Heart right ventricle (tissue), 16 donors: ENCODE measurements at regions not wholly inside any gene's neighbourhood (a gene's known extent, or its start where the extent isn't known, plus 50 kb on each side); places are given as distances from the start of the nearest gene placed in this dataset.

ENCODE experiments used
- ATAC-seq, 8 donors: fragments of 200-7000 bp; cut with Tn5 transposase; one replicate each; pipeline ENCODE4 v1.9.1; 2020; ENCODE audit warnings: mild to moderate bottlenecking in 8 of 8, moderate library complexity in 8 of 8, moderate number of reproducible peaks in 1 of 8
- DNase-seq, 2 donors: peaks; one replicate each; pipeline ENCODE4 v3.0.0-alpha.2; 2020
- H3K27ac ChIP-seq, 10 donors: fragments of 200-600 bp; sonication (generic) in 2 of 10; one replicate each; pipeline versions ENCODE4 v1.5.0 to v1.8.0; 2020 to 2022; ENCODE audit warnings: mild to moderate bottlenecking in 3 of 10
- H3K27me3 ChIP-seq, 7 donors: fragments of 200-600 bp; one replicate each; pipeline ENCODE4 v1.8.0; 2021 to 2022; ENCODE audit warnings: mild to moderate bottlenecking in 2 of 7
- H3K36me3 ChIP-seq, 9 donors: fragments of 200-600 bp; sonication (generic) in 1 of 9; one replicate each; pipeline versions ENCODE4 v1.5.0 to v1.8.0; 2020 to 2022; ENCODE audit warnings: mild to moderate bottlenecking in 2 of 9
- H3K4me1 ChIP-seq, 9 donors: fragments of 200-600 bp; sonication (generic) in 1 of 9; one replicate each; pipeline versions ENCODE4 v1.5.0 to v1.8.0; 2020 to 2022; ENCODE audit warnings: mild to moderate bottlenecking in 4 of 9
- H3K4me3 ChIP-seq, 10 donors: fragments of 200-600 bp; sonication (generic) in 2 of 10; one replicate each; pipeline versions ENCODE4 v1.5.0 to v1.8.0; 2020 to 2022; ENCODE audit warnings: mild to moderate bottlenecking in 7 of 10, moderate library complexity in 2 of 10
- H3K9me3 ChIP-seq, 11 donors: fragments of 200-600 bp in 10 of 11; sonication (generic) in 2 of 11; one replicate each; pipeline versions ENCODE4 v1.5.0 to v1.8.0; 2013 to 2022; ENCODE audit warnings: mild to moderate bottlenecking in 2 of 11, control low read depth in 1 of 11, moderate library complexity in 1 of 11
- CTCF ChIP-seq, 9 donors: fragments of 200-600 bp; sonication (generic) in 2 of 9; IDR thresholded peaks; one replicate each; pipeline versions ENCODE4 v1.5.0 to v1.8.0; 2021 to 2022; ENCODE audit warnings: antibody characterized with exemption in 9 of 9, mild to moderate bottlenecking in 5 of 9, moderate library complexity in 1 of 9
- WGBS, 2 donors: extraction: QIAGEN DNeasy Blood & Tissue Kit; methylation state at CpG; one replicate each; pipeline ENCODE4 v1.1.7; 2013; ENCODE audit warnings: inconsistent platforms in 1 of 2; 5-methylcytosine and 5-hydroxymethylcytosine counted together
- intact Hi-C, 10 donors: fragments of 100-400 bp; cut with DNase I; formaldehyde crosslinking; loops; one replicate each; pipeline versions ENCODE4 v1.11.1 to v1.14.2; 2022
- donor health status: Arrhythmogenic right ventricular cardiomyopathy.
- donor health status: ischemic (EF 13 %, LVEDD 7.1; RV severe dilation, severe dysfunction).
- donor health status: healthy with polysubstance abuse.
- donor health status: DM: no; HTN: yes; CAD: no.
- donor health status: DM: no; HTN: no; CAD: no.
- donor health status: ischemic (EF 25% LVEDD 6.9; RV normal size, moderate dysfunction).
- donor health status: ischemic (EF 25% LVEDD 5.7; RV mildly dilated, moderate dysfunction).
- donor health status: healthy.
- donor health status: DM: yes; HTN: yes; CAD: no.
- donor health status: Ischemic cardiomyopathy.
- donor health status: ischemic (EF 35%, LVEDD 5.7; RV mildly dilated, moderate dysfunction).
- donor health status: nonischemic (EF 11% LVEDD 7.7; RV severe dilation, severe dysfunction).
- donor health status: DM: yes; HTN: yes; CAD: no.
- donor health status: PGD.
- donor health status: ischemic (EF 29% LVEDD 5.4; RV normal size, mild dysfunction).
- donor health status: nonischemic (EF 23%, LVEDD 6.1; RV moderate dilation, normal function).

DNA sequence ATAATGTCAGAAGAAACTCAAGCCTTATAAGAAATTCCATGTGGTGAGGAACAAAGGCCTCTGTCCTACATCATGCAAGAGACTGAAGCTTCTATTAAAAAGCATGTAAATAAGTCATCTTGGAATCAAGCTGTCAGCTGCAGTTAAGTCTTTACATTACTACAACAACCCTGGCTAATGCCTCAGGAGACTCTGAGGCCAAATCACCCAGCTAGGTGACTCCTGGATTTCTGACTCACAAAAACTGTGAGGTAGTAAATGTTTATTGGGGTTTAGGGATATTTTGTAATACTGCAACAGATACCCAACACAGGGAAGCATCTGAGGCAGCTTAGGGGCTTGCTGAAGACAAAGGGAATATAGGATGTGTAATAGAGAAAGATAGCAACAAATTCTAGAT, 89.6 kb downstream of the C11orf87 start:
- H3K9me3 ChIP-seq, result no peaks in the 10 kb centered on the region
- no peak for TF ChIP-seq CTCF (IDR thresholded peaks at IDR 0.05)
- intact Hi-C loops, result no loop called here
- no peak overlapping the region for H3K4me3 ChIP-seq
- no peaks in the 10 kb centered on the region for H3K36me3 ChIP-seq
- DNase-seq, result no peak
- no peaks in the 10 kb centered on the region for H3K4me1 ChIP-seq
- ATAC-seq, result no peak
- H3K27me3 ChIP-seq, result no peaks in the 10 kb centered on the region
- H3K27ac ChIP-seq, result no peak overlapping the region

GRCh38 chr11:109512249-109512648, 90.3 kb downstream of the C11orf87 start:
- H3K27me3 ChIP-seq, result no peaks in the 10 kb centered on the region
- H3K9me3 ChIP-seq, result no peaks in the 10 kb centered on the region
- no peak overlapping the region for H3K27ac ChIP-seq
- H3K4me1 ChIP-seq, result no peaks in the 10 kb centered on the region
- no peak for ATAC-seq
- H3K36me3 ChIP-seq, result no peaks in the 10 kb centered on the region
- no peak for TF ChIP-seq CTCF (IDR thresholded peaks at IDR 0.05)
- 65 to 79% methylated on average over 1 of the region's 1 CpG for WGBS, 2 donors
- intact Hi-C loops, result no loop called here
- DNase-seq, result no peak
- no peak overlapping the region for H3K4me3 ChIP-seq

DNA sequence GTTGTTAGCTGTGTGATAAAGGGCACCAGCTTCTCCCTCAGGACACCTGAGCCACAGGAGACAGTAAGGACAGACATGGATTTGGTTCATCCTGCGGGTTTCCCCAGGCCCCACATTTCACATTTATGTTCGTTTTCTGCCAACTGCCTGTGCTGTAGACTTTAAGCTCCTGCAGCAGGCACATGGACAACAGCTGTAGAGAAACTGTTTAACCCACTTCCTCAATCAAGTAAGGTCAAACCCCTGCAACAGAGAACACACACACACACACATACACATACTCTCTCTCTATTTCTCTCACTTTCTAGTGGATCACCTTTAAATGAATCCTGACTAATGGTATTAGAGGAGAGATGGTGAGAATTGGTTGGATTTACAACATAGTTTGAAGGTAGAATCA, 90.7 kb downstream of the C11orf87 start:
- intact Hi-C loops, result no loop called here
- Histone ChIP-seq H3K4me3 (no peak overlapping the region), H3K27ac (no peak overlapping the region), H3K36me3 (no peaks in the 10 kb centered on the region), H3K4me1 (no peaks in the 10 kb centered on the region), H3K27me3 (no peaks in the 10 kb centered on the region), H3K9me3 (no peaks in the 10 kb centered on the region)
- 53 to 68% methylated on average over 2 of the region's 2 CpGs for WGBS, 2 donors
- TF ChIP-seq CTCF (IDR thresholded peaks at IDR 0.05), result no peak
- ATAC-seq (no peak), DNase-seq (no peak)

DNA sequence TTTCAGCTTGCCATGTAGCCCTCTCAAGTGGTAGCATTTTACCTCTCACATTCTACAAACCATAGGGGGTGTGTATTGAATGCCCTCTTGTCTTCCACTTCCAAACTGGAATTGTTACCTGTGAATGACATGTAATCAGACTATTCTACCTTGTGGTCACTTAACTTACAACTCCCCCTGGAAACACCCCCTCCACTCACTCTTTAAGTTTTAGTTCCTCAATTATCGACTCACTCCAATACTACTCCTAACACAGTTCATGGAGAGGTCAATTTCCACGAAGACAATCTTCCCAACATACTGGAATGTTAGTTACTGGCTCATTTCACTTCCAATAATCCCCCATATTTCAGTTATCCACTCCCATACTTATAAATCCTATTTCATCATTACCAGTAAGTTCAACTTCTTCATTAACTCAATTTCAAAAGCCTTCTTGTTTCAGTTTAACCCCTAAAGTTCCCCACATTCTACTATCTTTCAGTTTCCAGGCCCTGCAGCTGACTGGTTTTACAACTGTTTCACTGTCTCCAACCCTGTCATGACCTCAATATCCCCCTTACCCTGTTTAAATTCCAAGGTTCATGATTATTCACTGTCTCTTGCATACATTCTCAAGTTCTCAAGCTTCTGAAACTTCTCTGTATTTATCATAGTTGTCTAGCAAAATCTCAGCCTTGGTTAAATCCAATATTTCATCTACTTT, 92.5 kb downstream of the C11orf87 start:
- Histone ChIP-seq H3K9me3 (no peaks in the 10 kb centered on the region), H3K4me1 (no peaks in the 10 kb centered on the region), H3K27ac (no peak overlapping the region), H3K27me3 (no peaks in the 10 kb centered on the region), H3K36me3 (no peaks in the 10 kb centered on the region), H3K4me3 (no peak overlapping the region)
- ATAC-seq (no peak), DNase-seq (no peak)
- TF ChIP-seq CTCF (IDR thresholded peaks at IDR 0.05), result no peak
- WGBS, 2 donors, result 59 to 64% methylated on average over 2 of the region's 2 CpGs
- intact Hi-C loops, result no loop called here
